Non-pigmented ciliary epithelial cell (primary cell): ENCODE measurements at regions not wholly inside any gene's neighbourhood (a gene's known extent, or its start where the extent isn't known, plus 50 kb on each side); places are given as distances from the start of the nearest gene placed in this dataset.

Experiments used
- DNase-seq: peaks from one replicate; pipeline ENCODE4 v3.0.0-alpha.2; 2010; ENCODE audit warnings: low read depth

DNA sequence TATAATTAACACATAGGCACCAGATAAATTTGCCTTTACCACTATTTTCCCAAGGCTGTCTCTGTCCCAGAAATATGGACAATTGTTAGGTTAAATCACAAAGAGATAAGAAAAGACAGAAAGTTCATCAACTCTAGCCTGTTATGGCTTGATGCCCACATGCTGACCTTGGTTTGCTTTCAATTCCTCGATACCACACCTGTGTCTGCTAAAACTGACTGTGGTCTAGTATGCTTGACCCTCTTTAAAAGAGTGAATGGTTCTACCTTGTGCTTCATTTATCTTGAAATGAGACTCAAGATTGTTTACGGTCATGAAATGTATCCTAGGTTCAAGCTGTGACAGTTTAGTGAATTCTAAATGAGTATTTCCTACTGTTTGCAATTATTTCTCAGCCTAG lies 909.0 kb upstream of the LRRTM1 start:
- DNase-seq: no peak

DNA sequence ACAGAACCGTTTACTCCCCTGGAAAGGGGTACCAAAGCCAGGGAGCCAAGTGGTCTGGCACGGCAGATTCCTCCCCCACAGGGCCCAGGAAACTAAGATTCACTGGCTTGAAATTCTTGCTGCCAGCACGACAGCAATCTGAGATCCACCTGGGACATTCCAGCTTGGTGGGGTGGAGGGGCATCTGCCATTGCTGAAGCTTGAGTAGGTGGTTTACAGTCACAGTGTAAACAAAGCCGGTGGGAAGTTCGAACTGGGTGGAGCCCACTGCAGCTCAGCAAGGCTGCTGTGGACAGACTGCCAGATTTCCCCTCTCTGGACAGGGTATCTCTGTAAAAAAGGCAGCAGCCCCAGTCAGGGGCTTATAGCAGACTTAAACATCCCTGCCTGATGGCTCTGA lies 901.7 kb upstream of the LRRTM1 start:
- DNase-seq: no peak

DNA sequence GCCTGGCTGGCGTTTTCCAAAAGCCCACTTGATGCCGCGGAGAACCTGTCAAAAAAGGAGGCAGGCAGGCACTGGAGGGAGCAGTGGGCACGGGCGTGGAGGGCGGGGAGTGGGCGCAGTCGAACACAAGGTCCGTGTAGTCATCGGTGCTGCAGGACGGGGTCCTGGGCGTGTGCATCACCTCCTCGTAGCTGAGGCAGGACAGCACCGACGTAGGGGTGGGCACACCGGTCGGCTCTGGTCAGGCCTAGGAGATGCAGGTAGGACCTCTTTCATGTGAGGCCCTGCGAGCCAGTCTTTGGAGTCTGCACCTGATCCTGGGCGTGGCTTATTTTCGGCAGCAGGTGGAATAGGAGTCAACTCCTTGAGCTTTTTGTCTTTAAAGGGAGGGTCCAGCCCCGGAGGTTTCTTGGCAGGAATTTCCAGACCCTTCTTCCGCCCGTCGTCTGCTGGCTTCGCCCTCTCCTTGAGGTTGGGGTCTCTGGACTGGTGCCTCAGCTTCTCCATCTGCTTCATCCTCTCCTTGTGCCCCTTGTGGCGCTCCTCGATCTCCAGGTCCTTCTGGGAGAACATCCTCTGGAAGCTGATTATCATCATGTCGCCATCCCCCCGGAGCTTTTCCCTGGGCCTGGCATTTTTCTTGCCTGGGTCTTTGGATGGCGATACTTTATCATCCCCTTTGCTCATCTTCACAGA lies 892.5 kb upstream of the LRRTM1 start:
- DNase-seq: no peak

DNA sequence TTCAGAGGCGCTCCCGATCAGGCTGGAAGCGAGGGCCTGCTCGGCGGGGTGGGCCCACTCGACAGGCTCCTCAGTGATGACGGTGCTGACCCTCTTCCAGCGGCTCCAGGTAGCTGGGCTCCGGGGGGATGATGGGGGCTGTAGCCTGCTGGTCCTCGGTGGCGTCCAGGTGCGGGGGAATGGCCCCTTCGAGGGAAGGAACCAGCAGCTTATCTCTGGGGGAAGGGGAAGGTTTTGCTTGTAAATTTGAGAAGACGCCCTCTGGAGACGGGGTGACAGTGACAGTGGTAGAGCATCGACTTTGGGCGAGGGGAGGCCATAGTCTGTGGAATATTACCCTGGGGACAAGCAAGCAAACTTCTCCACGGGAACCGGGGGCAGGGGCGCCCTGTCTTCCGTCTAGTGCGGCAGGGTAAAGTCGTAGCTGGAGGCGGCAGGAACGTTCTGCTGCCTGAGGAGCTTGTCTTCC lies 891.9 kb upstream of the LRRTM1 start:
- DNase-seq: no peak

DNA sequence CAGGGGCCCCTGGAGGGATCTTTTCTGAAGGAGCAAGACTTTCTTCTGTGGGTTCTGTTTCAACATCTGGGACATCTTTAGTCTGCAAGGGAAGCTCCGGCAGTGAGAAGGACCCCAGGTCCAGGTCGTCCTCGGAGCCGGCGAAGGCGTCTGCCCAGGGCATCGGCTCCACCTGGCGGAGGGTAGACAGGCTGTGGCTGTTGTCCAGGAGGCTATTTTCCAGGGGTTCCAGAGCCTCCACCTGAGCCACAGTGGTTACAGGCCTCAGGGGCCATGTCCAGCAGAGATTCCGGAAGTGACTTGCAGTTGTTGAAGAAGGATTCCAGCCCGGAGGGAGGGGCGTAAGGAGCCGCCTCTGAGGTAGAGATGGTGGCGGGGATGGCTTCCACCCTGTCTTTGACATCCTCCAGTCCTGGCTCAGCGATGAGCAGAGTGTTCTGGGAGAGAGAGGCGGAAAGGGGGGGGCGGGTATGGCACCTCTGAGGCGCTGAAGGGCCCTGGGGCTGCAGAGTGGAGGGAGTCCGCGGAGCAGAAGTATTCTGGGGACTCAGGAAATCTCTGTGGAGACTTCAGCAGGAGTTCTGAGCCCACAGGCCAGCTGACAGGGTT lies 891.3 kb upstream of the LRRTM1 start:
- DNase-seq: no peak

DNA sequence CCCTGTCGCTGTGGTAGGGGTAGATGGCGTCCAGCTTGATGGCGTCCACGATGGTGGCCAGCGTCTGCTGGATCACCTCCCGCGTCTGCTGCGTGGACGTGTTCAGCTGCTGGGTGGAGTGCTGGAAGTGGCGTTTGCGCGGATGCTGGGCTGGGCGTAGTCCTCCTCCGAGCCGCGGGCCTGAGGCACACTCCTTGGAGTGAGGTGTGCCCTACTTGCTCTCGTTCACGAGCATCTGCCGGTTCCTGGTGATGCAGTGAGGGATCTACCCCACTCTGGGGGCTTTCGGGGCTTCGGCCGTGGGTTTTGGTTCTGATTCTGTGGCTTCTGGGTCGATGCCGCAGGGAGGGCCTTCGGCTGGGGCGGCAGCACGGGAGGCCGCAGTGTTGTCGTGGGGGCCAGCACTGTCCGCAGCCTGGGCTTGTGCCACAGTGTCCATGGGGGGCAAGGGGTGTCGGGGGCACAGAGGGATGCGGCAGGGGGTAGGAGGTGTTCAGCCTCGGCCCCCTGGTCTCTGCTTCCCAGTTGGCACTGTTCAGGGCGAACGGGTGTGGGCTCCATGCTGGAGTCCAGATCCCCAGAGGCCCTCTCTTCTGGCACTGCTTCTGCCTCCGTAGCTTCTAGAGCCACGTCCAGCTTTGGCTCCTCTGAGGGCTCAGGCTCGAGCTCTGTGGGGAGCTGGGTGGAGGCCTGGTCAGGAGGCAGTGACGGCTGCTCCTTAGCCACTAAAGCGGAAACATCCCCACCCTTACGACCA lies 890.6 kb upstream of the LRRTM1 start:
- no peak for DNase-seq

DNA sequence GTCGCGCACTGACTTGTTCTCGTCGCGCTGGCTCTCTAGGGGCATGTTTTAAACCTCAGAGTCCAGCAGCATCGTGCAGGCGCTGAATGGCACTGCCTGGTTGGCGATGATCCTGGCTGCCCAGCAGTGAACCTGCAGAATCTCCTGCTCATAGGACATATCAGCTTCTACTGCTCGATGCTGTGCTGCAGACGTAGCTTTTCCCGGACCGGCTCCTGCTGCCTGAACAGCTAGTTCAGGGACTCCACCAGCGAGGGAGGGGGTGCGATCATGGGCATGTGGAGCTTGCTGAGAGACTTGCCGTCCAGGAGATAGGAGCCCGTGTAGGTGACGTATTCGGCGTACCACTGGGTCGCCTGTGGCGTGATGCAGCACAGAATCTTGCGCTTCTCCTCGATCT lies 890.0 kb upstream of the LRRTM1 start:
- DNase-seq: no peak

DNA sequence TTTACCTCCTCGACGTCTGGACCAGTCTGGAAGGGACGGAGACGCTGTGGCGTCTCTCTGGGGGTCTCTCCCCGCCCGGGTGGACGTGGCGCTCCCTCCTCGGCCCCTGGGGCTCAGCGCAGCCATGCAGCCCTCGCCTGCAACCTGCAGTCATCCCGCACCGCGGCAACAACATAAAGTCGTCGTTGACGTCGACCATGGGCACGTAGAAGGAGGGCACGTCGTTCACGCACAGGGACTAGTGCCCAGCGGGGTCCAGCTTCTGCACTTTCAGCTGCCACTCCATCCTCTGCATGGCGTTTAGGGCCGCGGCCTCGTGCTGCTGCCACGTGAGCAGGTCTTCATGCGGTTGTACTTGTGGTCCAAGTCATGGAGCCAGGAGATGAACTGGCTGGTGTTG lies 889.6 kb upstream of the LRRTM1 start:
- DNase-seq: no peak

DNA sequence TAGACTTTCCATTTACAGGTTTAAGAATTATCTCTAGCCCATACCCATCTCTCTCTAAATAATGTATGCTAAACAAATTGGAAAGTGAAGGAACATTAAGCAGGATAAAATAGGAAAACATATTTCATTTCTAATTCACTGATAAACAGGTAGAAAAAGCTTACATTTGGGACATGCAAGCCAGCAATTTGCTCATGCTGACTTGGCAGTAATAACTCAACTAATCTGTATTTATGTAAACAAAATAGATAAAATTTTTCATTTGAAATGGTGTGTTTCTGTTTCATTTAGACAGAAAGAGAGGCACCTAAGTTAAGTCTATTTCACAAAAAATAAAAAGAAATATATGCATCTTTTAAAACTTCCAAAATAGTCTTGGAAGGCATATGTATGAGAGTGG lies 877.3 kb upstream of the LRRTM1 start:
- no peak for DNase-seq

DNA sequence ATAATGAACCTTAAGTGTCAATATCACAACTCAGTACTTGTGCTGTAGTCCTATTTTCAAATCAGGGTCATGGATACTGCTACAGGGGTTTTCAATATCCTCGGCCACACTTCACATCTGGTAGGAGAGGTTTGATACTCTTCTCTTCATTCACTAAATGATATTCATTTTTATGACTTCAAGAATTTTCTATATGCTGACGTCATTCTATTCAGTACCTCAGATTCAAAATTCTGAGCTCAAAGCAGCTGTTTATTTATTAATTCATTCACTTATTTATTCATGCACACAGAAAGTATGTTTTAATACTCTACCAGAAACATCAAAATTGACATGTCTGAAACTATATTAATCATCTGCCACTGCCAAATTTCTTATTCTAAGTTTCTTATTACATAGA lies 866.9 kb upstream of the LRRTM1 start:
- DNase-seq: no peak

DNA sequence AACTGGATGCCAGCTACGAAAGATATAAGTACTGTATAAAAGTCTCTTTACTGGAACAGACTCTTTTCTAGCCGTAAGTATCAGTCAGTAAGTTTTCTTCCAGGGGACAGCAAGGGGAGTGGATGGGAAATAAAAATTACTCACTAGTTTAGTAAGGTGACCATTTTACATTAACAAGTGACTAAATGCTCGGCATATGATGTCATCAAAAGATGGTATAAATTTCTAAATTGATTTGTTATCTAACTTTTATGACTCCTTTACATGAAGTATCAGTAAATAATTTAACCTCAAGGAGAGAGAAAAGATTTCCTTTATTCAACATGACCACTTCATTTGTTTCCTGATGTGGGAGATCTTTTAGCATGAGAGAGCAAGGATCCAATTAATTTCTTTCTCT lies 859.0 kb upstream of the LRRTM1 start:
- no peak for DNase-seq

DNA sequence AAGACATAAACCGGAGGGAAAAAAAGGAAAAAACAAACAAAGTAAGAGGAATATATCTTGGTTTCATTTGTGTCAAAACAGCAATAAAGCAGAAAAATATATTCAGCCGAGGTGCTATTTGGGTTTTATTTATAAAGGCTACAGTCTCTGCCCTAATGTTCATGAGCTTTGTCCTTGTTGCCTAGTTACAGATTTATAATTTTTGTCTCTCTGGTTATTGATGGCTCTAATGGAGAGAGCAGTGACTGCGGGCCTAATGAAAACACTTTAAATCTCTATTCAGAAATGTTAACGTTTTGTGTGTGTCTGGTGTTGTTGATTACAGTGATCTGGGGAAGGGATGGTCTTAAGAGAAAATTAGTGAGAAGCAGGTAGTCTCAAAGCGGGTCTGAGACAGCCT lies 854.0 kb upstream of the LRRTM1 start:
- DNase-seq: no peak

DNA sequence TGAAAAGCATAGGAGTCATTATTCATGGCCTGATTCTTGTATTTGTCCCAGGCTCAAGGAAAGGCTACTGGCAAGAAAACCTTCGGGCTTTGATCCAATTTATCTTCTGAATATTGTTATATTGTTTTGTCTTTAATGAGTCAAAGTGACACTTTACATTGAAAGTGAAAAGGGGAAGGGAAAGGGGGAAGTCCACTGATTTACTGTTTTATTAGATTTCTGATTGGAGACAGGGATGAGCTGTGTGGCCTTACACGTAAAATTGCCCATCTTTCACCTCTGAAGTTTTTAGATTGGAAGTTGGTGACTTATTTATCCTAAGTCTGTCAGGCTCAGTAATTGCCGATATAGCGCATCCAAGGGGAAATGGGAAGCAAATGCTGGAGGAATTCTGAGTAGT lies 843.8 kb upstream of the LRRTM1 start:
- DNase-seq: no peak

DNA sequence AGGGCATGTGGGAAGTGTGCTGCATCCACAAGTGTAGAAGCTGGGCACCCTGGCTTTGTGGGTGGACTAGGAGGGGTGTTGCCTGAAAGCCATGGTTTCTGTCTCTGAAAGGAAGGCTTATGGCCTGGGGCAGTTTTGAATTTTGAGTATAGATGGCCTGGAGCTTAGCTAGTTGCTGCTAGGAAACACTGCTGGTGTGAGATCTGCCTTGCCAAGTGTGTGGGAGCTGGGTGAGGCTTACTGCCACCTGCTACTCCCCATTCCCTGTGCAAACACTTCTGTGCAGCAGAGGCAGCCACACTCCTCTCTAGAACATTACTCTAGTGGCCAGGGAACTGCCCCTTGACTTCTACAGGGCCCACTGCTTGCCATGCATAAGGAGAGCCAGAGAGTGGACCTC lies 831.7 kb upstream of the LRRTM1 start:
- DNase-seq: no peak

DNA sequence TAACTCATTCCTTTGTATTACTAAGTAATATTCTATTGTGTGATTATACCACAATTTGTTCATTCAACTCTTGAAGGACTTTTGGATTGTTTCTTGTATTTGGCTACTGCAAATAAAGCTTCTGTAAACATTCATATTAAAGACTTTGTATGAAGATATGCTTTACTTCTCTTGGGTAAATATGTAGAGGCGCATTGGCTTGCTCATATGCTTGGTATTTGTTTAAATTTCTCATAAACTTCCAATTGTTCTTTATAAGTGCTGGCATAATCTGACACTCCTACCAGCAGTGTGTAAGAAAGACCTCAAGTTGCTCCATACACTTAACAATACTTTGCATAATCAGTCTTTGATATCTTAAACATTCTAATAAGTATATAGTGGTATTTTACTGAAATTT lies 792.8 kb upstream of the LRRTM1 start:
- no peak for DNase-seq

DNA sequence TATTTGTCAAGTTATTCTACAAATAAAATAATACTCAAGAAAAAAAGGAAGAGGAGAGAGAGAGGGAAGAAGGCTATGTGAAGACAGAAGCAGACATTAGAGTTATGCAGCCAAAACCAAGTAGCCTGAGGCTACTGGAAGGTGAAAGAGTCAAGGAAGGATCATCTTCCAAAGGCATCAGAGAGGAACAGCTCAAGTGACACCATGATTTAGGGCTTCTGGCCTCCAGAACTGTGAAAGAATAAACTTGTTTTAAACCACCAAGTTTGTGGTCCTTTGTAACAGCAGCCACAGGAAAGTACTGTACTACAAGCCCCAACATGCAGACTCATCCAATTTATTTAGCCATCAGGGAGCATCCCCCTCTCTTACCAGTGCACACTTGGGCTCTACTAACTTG lies 788.5 kb upstream of the LRRTM1 start:
- DNase-seq: no peak

DNA sequence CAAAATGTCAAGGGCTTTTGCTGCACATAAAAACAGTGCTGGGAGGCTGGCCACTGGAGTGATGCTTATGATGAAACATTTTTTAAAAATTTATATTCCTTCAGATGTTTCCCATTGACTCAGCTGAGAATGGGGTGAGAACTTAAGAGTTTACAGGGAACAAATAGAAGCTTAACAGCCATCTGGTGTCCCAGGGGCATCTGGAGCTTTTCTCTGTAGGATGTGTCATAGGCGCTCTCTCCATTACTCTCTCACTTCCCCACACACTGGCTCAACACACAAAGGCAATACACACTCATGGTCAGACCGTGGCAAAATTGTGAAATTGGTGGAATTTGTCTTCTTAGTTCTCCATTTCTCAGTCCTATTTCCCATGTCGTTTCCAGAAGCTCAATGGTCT lies 783.1 kb upstream of the LRRTM1 start:
- no peak for DNase-seq

DNA sequence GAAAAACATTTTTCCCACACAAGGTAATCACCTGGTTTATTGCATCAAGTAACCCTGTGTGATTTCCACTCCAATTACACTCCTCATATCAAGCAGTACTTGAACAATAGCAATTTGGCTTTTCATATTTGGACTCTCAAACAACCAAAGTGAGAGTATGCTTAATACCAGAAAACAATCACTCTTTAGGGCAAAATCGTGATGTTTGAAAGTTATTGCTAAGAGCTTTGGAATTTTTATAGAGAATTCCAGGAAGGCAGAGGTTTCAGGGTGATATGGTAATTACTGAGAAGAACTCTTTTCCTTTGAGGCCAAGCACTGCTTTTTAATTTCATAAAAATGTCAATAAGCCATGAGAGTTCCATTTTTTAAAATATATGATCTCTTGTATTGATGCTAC lies 779.5 kb upstream of the LRRTM1 start:
- no peak for DNase-seq

DNA sequence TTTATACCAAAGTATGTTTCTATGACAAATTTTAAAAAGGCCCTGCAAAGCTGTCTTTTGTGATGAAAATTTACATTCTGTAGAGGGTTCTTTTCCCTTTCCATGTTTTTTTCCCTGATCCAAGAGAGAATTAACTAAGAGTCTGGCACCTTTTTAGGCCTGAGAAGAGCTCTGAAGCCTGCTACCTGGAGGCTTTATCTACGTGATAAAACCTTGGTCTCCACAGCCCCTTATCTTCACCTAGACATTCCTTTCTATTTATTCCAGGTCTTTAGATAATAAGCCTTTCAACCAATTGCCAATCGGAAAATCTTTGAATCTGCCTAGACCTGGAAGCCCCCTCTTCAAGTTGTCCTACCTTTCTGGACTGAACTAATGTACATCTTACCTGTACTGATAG lies 774.1 kb upstream of the LRRTM1 start:
- DNase-seq: no peak

DNA sequence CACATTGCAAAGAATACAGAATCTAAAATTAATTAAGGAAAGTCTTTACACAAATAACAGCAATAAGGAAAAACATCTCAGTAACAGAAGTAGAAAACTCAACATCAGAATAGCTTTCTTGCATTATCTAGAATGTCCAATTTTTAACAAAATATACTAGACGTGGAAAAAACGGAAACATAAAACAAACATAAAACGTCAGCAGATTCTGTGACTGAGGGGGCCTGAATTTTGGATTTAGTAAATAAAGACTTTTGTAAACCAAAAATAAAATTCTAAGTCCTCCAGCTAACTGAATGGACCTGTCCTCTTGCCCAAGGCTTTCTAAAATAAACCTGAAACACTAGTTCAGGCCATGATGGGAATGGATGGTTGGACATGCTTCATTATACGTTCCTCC lies 773.5 kb upstream of the LRRTM1 start:
- DNase-seq: no peak

DNA sequence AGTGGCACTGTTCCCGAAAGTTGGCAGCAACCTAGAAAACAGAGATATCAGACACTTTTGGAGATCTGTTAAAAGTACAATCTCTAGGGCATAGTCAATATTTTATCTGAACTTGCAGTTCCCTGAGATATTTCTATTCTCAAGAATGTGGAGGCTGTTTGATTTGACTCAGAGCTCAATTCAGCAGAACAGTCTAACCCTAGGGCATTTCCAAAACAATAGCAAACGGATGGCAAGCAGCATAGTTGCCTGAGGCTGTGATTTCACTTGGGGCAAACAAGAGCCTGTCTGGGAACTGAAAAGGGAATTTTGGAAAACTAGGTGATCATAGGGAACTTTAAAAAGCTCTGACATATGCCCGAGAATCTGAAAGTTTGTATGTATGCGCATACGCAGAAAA lies 772.8 kb upstream of the LRRTM1 start:
- no peak for DNase-seq

DNA sequence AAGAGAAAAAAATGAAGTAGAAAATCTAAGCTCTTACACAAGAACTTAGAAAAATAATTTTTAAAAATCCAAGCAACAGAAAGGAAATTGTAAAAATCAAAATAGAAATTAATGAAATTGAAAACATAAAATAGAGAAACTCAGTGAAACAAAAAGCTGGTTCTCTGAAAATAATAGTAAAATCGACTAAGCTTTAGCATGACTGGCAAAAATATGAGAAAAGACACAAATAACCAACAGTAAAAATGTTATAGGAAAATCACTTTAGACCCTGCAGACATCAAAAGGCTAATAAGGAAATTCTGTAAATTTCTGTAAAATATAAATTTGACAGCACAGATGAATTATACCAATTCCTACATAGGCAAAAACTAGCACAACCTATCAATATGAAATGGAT lies 768.9 kb upstream of the LRRTM1 start:
- DNase-seq: no peak

DNA sequence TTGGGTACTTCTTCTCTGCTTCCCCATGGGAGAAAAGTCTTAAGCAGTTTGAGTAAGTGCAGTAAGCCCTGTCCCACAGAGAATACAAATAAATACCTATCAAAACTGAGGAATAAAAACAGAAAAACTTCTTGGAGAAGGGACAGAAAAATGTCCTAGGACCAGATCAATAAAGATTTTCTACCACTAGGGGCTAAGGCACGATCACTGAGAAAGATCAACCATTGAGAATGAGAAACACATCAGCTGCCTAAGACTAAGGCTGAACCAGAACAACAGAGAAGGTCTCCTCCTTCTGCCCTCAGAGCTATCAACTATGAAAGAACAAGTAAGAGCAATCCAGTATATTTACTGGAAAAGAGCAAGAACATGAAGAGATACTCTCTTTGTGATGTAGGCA lies 763.6 kb upstream of the LRRTM1 start:
- no peak for DNase-seq

DNA sequence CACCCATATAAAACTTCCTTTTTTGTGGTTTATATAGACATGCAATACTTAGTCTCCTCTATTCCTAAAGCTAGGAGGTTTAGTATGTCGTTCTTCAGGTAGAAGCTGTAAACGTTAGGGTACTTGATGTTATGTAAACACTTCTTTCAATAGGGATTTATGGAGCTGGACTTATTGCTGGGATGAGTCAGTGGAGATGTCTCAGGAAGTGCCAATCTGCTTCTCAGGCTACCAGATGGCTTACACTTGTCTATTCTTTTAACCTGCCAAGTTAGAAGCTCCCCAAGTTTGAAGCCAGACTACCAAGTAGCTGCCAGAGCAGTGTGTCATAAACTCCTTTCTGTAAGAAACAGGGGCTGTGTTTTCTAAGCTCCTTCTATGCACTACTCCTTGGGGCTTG lies 756.5 kb upstream of the LRRTM1 start:
- DNase-seq: no peak
